Jurkat, Clone E6-1 (cell line): ENCODE measurements at regions not wholly inside any gene's neighbourhood (a gene's known extent, or its start where the extent isn't known, plus 50 kb on each side); places are given as distances from the start of the nearest gene placed in this dataset.
"Not testable (repeated sequence)": the region's sequence is repeated elsewhere in the genome, so short reads cannot be mapped to it uniquely, and the experiment has no call there.

Source experiments
- DNase-seq: peaks from one replicate; pipeline ENCODE4 v3.0.0-alpha.2; 2011; ENCODE audit warnings: low read depth, low spot score
- H3K4me3 ChIP-seq: 2 replicates; pipeline ENCODE4 v1.5.1; 2011; ENCODE audit warnings: mild to moderate bottlenecking, low read length, control low read depth, moderate library complexity

- no peak for DNase-seq
- no peak overlapping the region for H3K4me3 ChIP-seq
These were observed 363.3 kb downstream of the RPS6KC1 start for GRCh38 chr1:213414346-213414745.

GRCh38 chr1:213414911-213415310, 363.9 kb downstream of the RPS6KC1 start:
- no peak overlapping the region for H3K4me3 ChIP-seq
- no peak for DNase-seq

DNA sequence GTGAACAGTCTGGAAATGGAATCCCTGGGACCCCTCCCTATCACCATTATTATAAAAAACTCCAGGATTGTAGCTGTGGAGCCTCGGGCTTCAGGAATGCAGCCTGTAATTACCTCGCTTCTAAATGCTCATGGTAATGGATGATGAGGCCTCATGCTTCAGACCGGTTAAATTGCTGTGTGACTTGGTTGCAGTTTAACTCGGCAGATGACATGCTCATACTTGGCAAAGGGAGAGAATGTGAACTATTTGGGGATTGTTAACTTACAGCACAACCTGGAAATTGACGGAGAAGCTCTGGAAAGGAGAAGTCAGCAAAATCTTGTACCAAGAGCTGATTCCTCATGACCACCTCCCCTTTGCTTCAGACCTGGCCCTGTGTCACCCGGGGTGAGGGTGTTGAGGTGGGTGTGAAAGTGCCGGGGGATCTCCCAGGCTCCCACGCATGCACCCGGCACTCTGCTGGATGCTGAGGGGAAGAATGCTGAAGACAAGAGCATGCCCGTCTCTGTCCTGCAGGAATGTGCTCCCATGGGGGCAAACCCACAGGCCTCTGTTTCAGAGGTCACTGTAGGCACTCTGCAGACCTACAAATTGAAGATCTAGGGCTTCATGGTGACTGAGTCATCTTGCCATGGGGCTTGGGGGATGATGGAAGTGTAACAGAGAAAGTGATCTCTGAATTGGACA, 364.8 kb downstream of the RPS6KC1 start:
- DNase-seq: no peak
- H3K4me3 ChIP-seq: no peak overlapping the region

- DNase-seq: no peak
- H3K4me3 ChIP-seq: no peak overlapping the region
These were observed 365.6 kb downstream of the RPS6KC1 start for GRCh38 chr1:213416461-213417224.

- DNase-seq: no peak
- H3K4me3 ChIP-seq: no peak overlapping the region
These were observed 366.3 kb downstream of the RPS6KC1 start for GRCh38 chr1:213417225-213417820.

- no peak overlapping the region for H3K4me3 ChIP-seq
- DNase-seq: no peak
These were observed 366.8 kb downstream of the RPS6KC1 start for GRCh38 chr1:213417846-213418245.

DNA sequence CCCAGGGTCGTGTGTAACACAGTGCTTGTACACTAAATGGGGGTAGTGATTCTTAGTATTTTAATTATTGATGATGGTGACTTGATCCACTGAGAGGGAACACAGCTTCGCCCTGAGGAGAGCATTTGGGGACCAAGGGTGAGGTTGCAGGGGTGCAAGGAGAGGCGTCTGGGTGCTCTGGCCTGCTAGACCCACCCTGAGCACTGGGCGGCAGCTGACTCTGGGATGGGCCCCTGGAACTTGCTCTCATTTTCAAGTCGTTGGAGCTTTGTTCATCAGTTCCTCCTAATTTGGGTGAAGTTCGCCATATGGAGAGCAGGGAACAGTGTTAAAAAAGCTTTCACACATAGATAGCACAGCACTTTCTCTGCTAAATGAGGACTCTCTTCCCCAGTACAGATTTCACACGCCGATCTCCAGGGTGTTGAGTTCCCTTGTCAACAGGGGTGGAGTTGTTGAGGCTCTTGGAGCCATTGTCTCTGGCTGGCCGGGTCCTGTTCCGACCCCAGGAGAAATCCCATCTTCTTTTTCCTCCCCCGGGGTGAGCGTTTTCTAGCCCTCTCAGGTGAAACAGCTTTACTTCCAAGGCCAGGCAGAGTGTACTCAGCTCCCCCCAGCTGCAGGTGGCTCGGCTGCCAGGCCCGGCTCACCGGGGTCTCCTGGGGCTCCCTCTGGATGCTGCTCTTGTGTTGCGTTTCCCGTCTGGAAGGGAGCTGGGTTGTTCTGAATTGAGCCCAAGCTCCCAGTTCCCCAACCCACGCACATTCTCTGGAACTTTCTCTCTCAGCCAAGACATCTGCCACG, 367.4 kb downstream of the RPS6KC1 start:
- DNase-seq: no peak

DNA sequence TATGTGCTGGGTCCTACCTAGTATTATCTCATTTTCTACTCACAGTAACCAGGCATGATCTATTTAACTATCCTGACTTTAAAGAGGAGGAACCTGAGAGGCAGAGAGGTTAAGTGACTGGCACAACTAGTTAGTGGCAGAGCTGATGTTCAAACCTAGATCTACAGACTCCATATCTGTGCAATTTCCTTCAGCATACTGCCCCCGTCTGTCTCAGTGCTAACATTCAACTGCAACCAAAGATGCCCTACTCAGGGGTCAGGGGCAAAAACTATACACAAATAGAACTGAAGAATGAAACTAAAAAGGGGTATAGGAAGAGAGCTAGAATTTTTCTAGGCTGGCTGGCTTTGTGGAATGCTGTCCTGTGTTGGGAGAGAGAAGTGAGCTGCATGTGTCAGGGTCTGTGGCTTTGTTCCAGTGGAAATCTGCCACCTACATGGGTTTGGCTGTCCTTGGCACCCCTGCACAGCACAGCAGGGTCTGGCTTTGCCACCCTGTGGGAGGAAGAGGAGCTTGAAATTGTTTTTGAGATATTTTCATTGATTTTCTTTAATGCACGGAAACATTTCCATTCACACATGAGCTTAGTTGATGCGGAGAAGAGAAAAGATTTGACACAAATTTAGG, 368.5 kb downstream of the RPS6KC1 start:
- no peak for DNase-seq
- no peak overlapping the region for H3K4me3 ChIP-seq

More for the DNA sequence above, 367.4 kb downstream of the RPS6KC1 start:
- no peak overlapping the region for H3K4me3 ChIP-seq

GRCh38 chr1:213421178-213421577, 370.1 kb downstream of the RPS6KC1 start:
- not testable (repeated sequence) for DNase-seq, H3K4me3 ChIP-seq

DNA sequence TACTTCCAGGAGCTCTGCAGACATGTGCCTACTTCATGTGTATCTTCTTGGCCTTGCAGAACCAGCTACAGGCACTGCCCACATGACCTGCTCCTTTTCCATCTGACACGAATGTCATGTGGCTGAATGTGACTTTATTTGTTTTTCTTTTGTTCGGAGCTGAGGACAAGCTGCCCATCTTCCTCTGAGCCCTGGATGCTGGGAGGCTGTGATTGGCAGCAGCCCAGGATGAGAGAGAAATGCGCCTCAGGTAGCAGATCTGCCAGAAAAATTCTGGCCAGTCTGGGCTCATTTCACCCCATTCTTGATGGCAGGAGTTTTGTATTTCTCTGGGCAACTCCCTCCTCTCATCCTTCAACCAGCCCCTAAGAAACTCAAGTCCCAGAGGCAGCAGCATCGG, 372.0 kb downstream of the RPS6KC1 start:
- no peak overlapping the region for H3K4me3 ChIP-seq
- DNase-seq: no peak

DNA sequence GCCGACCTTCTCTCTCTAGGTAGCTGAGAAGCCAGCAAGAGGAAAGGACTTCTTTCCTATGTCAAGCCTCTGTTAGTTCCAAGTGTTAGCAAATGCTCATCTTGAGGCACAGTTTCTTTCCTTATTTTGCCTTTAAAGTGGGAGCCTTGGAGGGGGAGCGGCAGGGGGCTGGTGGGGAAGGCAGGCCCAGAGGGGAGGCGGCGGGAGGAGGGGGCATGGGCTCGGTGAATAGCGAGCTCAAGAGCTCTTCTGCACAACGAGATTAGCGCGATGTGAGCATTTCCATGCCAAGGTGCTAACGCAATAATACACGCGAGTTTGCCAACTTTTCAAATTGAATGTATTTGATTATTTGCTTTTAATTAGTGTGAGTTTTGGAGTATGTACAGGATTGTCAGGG, 372.6 kb downstream of the RPS6KC1 start:
- no peak overlapping the region for H3K4me3 ChIP-seq
- DNase-seq: no peak

- no peak overlapping the region for H3K4me3 ChIP-seq
- no peak for DNase-seq
These were observed 374.5 kb downstream of the RPS6KC1 start for GRCh38 chr1:213425376-213426030.

GRCh38 chr1:213429642-213430041, 378.6 kb downstream of the RPS6KC1 start:
- DNase-seq: no peak

DNA sequence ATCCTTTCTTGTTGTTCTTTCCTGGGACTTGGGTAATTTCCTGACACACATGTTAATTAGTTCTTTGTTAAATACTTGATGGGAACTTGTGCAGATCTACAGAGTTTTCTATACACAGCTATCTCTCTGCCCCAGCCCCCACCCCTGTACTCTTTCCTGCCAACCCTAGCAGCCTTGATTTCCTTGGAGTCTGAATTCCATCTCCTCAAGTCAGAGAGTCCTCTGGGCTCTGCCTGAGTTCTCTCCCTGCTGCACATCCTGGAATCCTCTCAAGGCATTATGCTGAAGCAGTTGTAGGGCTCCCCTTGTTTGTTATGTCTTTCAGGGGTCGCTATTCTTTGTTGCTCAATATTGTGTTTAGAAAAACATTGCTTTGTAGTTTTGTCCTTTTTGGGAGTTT, 384.7 kb downstream of the RPS6KC1 start:
- DNase-seq: no peak
- H3K4me3 ChIP-seq: no peak overlapping the region

More at GRCh38 chr1:213429642-213430041, 378.6 kb downstream of the RPS6KC1 start:
- no peak overlapping the region for H3K4me3 ChIP-seq

DNA sequence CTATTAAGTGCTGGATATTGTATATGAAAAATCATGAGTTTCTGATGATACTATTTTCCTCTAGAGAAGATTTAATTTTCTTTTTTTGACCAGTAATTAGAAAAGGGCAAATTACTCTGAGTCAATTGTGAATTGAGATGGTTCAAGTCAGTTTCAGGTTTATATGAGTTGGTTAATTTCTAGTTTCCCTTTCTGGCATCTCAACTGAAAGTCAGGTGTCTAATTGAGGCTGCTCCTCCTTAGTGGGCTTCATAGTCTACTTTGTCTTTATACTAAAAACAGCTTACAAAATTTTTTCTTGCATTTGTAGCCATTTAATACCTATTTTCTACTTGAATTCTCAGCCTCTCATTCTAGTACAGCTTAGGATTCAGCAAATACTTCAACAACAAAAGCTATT, 387.3 kb downstream of the RPS6KC1 start:
- H3K4me3 ChIP-seq: no peak overlapping the region
- DNase-seq: no peak

GRCh38 chr1:213439703-213440102, 388.7 kb downstream of the RPS6KC1 start:
- H3K4me3 ChIP-seq: no peak overlapping the region
- no peak for DNase-seq

GRCh38 chr1:213440766-213441165, 389.7 kb downstream of the RPS6KC1 start:
- H3K4me3 ChIP-seq: no peak overlapping the region
- no peak for DNase-seq

- DNase-seq: no peak
- no peak overlapping the region for H3K4me3 ChIP-seq
These were observed 392.4 kb downstream of the RPS6KC1 start for GRCh38 chr1:213443415-213443814.

DNA sequence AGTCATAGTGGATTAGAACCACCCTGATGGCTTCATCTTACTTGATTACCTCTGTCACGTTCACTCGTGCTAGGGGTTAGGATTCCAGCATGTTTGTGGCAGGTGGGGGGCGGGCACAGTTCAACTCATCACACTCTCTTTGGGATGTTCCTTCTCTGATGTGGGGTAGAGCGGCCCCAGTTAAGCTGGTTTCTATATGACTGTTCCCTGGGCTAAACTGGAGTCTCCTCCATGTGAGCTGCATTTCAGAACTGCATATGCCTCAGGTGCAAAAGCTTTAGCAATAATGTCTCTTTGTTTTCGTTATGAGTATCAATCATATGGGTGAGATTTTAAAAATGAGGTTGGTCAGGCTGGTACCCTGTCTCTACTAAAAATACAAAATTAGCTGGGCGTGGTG, 393.2 kb downstream of the RPS6KC1 start:
- DNase-seq: no peak
- H3K4me3 ChIP-seq: no peak overlapping the region
